ENCODE measurements at regions not wholly inside any gene's neighbourhood (a gene's known extent, or its start where the extent isn't known, plus 50 kb on each side); places are given as distances from the start of the nearest gene placed in this dataset.

DNA sequence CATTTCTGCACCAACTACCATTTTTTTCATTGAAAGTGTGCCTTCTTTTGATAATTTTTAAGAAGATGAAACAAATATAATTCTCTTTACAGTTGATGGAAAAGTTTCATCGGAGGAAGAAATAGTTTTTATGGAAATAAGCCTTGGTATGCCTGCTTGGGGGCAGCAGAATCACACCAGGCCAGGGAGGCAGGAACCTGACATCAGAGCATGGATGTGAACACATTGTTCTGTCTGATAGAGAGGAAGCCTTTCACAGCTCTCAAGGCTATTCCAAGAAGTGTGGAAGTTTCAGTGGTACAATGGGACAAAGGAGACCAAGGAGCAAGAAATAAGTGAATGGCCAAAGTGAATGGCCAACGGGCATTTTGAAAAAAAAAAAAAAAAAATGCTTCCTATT, 162.2 kb upstream of the KCNK2 start:
- Histone ChIP-seq H3K27ac (no peak overlapping the region), H3K36me3 (ENCODE audit: insufficient read depth in 1 of 2, low read depth in 1 of 2) (no peaks in the 10 kb centered on the region), H3K4me3 (no peak overlapping the region), H3K9me3 (no peaks in the 10 kb centered on the region), H3K4me1 (no peaks in the 10 kb centered on the region), H3K27me3 (ENCODE audit: insufficient read depth in 3 of 3, low read length in 2 of 3) (no peaks in the 10 kb centered on the region)
- intact Hi-C loops (cut with DNase I): no loop called here
- TF ChIP-seq, protein P1, sequence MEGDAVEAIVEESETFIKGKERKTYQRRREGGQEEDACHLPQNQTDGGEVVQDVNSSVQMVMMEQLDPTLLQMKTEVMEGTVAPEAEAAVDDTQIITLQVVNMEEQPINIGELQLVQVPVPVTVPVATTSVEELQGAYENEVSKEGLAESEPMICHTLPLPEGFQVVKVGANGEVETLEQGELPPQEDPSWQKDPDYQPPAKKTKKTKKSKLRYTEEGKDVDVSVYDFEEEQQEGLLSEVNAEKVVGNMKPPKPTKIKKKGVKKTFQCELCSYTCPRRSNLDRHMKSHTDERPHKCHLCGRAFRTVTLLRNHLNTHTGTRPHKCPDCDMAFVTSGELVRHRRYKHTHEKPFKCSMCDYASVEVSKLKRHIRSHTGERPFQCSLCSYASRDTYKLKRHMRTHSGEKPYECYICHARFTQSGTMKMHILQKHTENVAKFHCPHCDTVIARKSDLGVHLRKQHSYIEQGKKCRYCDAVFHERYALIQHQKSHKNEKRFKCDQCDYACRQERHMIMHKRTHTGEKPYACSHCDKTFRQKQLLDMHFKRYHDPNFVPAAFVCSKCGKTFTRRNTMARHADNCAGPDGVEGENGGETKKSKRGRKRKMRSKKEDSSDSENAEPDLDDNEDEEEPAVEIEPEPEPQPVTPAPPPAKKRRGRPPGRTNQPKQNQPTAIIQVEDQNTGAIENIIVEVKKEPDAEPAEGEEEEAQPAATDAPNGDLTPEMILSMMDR (IDR thresholded peaks at IDR 0.05): no peak
- no peak for ATAC-seq
- no peak for DNase-seq
- 62 to 73% (median 72%) methylated on average over 2 of the region's 2 CpGs for whole genome bisulfite sequencing, 3 donors

DNA sequence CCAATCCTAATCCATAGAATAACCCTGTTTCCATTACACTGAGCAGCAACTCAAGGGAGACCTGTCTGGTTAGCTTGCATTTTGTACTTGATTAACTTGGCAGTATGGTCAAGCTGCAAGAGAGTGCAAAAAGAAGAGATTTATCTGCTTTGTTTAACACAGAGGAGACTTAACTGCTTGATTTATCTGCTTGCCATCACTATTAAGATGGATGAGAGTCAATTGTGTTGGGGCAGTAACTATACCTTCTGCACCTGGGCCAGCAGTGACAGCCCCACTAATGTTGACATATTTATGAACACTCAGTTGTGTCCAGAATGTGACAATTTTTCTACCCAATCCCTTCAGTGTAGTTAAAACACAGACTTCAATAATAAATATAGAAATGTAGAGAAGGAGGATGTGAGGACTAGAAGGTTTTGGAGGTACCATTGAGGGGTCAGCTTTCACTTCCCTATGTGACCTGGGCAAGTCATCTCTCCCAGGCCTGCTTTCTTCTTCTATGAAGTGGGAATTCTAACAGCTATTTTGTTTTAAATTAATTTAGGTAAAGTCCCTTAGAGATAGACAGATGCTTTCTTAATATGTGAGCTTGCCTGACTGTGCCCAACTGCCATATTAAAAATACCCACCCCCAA, 159.1 kb upstream of the KCNK2 start:
- no peak overlapping the region for H3K27ac ChIP-seq
- TF ChIP-seq, protein P1 (IDR thresholded peaks at IDR 0.05): no peak
- H3K27me3 ChIP-seq (ENCODE audit: insufficient read depth in 3 of 3, low read length in 2 of 3): no peaks in the 10 kb centered on the region
- no peak overlapping the region for H3K4me3 ChIP-seq
- H3K4me1 ChIP-seq: no peaks in the 10 kb centered on the region
- no peak for ATAC-seq
- no peak for DNase-seq
- H3K36me3 ChIP-seq (ENCODE audit: insufficient read depth in 1 of 2, low read depth in 1 of 2): no peaks in the 10 kb centered on the region
- H3K9me3 ChIP-seq: no peaks in the 10 kb centered on the region
- intact Hi-C loops (cut with DNase I): no loop called here

DNA sequence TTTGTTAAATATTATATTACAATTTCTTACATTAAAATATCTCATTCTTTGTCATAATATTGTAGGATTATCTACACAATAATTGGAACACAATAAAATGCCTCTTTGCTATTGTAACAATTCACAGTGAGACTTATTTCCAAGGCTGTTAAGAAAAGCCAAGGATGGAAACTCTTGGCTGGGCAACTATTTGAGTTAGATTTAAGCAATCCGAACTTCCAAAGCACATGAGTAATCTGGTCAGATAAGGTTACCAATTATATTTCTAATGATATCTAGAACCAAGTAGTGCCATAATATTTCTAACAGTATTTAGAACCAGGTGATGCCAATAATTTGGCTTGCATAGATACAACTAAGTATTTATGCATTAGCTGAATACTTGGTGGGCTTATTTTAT, 154.7 kb upstream of the KCNK2 start:
- no peak for DNase-seq
- intact Hi-C loops (cut with DNase I): no loop called here
- Histone ChIP-seq H3K9me3 (no peaks in the 10 kb centered on the region), H3K36me3 (ENCODE audit: insufficient read depth in 1 of 2, low read depth in 1 of 2) (no peaks in the 10 kb centered on the region), H3K27me3 (ENCODE audit: insufficient read depth in 3 of 3, low read length in 2 of 3) (no peaks in the 10 kb centered on the region), H3K4me3 (no peak overlapping the region), H3K4me1 (no peaks in the 10 kb centered on the region), H3K27ac (no peak overlapping the region)
- ATAC-seq: no peak
- TF ChIP-seq, protein P1 (IDR thresholded peaks at IDR 0.05): no peak
- 47 to 49% (median 48%) methylated on average over 1 of the region's 1 CpG for WGBS, 3 donors

DNA sequence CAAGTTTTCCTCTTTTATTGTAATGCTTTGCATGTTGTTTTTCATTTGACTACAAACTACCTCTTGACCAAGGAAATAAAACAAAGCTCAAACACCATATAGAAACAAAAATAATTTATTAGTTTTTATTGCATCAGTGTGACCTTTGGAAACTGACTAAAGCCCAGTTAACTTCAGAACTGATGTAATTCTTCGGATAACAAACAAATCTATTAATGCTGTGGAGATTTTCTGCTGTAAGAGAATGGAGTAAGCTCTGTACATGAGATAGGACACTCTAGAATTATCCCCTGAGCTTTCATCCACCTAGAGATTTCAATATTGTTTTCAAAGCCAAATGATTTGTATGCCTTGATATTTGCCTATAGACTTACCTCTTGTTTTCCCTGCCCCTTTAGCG, 154.0 kb upstream of the KCNK2 start:
- 65 to 71% (median 67%) methylated on average over 2 of the region's 2 CpGs for WGBS, 3 donors
- Histone ChIP-seq H3K36me3 (ENCODE audit: insufficient read depth in 1 of 2, low read depth in 1 of 2) (no peaks in the 10 kb centered on the region), H3K27me3 (ENCODE audit: insufficient read depth in 3 of 3, low read length in 2 of 3) (no peaks in the 10 kb centered on the region), H3K4me1 (no peaks in the 10 kb centered on the region), H3K27ac (no peak overlapping the region), H3K4me3 (no peak overlapping the region), H3K9me3 (no peaks in the 10 kb centered on the region)
- TF ChIP-seq, protein P1 (IDR thresholded peaks at IDR 0.05): no peak
- ATAC-seq (no peak), DNase-seq (no peak)
- intact Hi-C loops (cut with DNase I): no loop called here

DNA sequence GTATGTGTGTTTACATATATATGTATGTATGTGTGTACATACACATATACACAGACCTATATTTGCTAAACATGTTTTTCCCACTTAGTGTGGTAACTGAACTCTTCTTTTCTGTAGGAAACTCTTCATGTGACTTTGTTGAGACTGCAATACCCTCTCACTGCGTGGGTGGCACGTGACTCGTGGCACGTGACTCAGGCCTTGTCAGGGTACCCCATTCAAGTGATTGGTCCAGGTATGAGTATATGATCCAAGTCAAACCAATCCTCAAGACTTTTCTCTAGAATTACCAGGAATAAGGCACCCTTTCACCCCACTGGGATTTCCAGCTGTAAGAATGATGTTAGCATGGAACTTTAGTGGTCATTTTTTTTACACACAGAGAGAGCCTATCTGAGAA, 149.2 kb upstream of the KCNK2 start:
- 89 to 94% (median 94%) methylated on average over 4 of the region's 4 CpGs for WGBS, 3 donors

More for the DNA sequence above, 149.2 kb upstream of the KCNK2 start:
- DNase-seq (no peak), ATAC-seq (no peak)
- intact Hi-C loops (cut with DNase I): no loop called here
- H3K4me3 ChIP-seq: no peak overlapping the region
- H3K9me3 ChIP-seq: no peaks in the 10 kb centered on the region
- TF ChIP-seq, protein P1 (IDR thresholded peaks at IDR 0.05): no peak
- H3K4me1 ChIP-seq: no peaks in the 10 kb centered on the region
- no peak overlapping the region for H3K27ac ChIP-seq
- H3K36me3 ChIP-seq (ENCODE audit: insufficient read depth in 1 of 2, low read depth in 1 of 2): no peaks in the 10 kb centered on the region
- H3K27me3 ChIP-seq (ENCODE audit: insufficient read depth in 3 of 3, low read length in 2 of 3): no peaks in the 10 kb centered on the region

All from psoas muscle (tissue), 7 donors.